Skeletal muscle satellite cell (primary cell): ENCODE measurements at regions not wholly inside any gene's neighbourhood (a gene's known extent, or its start where the extent isn't known, plus 50 kb on each side); places are given as distances from the start of the nearest gene placed in this dataset.
"Not testable (repeated sequence)": the region's sequence is repeated elsewhere in the genome, so short reads cannot be mapped to it uniquely, and the experiment has no call there.

Source experiments
- H3K27me3 ChIP-seq: 2 replicates; pipeline ENCODE4 v1.7.0; 2013; ENCODE audit warnings: low read length; ENCODE audit not compliant: control insufficient read depth, insufficient read depth
- H3K36me3 ChIP-seq: 2 replicates; pipeline ENCODE4 v1.7.0; 2013; ENCODE audit warnings: mild to moderate bottlenecking, control low read depth, low read length; ENCODE audit not compliant: insufficient read depth
- H3K4me1 ChIP-seq: 2 replicates; pipeline ENCODE4 v1.7.0; 2013; ENCODE audit warnings: low read length; ENCODE audit not compliant: control insufficient read depth, insufficient read depth
- H3K4me2 ChIP-seq: 2 replicates; pipeline ENCODE4 v1.7.0; 2013; ENCODE audit warnings: mild to moderate bottlenecking, low read length
- H3K4me3 ChIP-seq: 2 replicates; pipeline ENCODE4 v1.7.0; 2013; ENCODE audit warnings: low read length
- H3K9ac ChIP-seq: 2 replicates; pipeline ENCODE4 v1.7.0; 2013; ENCODE audit warnings: mild to moderate bottlenecking, low read depth, low read length, moderate library complexity
- H3K9me3 ChIP-seq: replicated peaks from 2 replicates; pipeline ENCODE4 v1.7.0; 2013; ENCODE audit warnings: mild to moderate bottlenecking, control low read depth, low read length

- peaks cover 3% of the 10 kb centered on the region for H3K9me3 ChIP-seq
- no peaks in the 10 kb centered on the region for H3K36me3 ChIP-seq
- H3K4me1 ChIP-seq, result no peaks in the 10 kb centered on the region
- no peak overlapping the region for H3K9ac ChIP-seq
- no peaks in the 10 kb centered on the region for H3K27me3 ChIP-seq
- no peak overlapping the region for H3K4me2 ChIP-seq
- no peak overlapping the region for H3K4me3 ChIP-seq
Observed at GRCh38 chr5:174505621-174506020, 218.8 kb upstream of the MSX2 start.

GRCh38 chr5:174510782-174511453, 213.5 kb upstream of the MSX2 start:
- not testable (repeated sequence) for H3K27me3 ChIP-seq, H3K4me1 ChIP-seq, H3K4me2 ChIP-seq, H3K4me3 ChIP-seq, H3K36me3 ChIP-seq, H3K9me3 ChIP-seq, H3K9ac ChIP-seq

- no peaks in the 10 kb centered on the region for H3K36me3 ChIP-seq
- no peak overlapping the region for H3K4me2 ChIP-seq
- no peaks in the 10 kb centered on the region for H3K27me3 ChIP-seq
- no peaks in the 10 kb centered on the region for H3K4me1 ChIP-seq
- H3K9me3 ChIP-seq, result peaks cover 3% of the 10 kb centered on the region
- H3K9ac ChIP-seq, result no peak overlapping the region
- H3K4me3 ChIP-seq, result no peak overlapping the region
Observed at GRCh38 chr5:174511714-174512253, 212.6 kb upstream of the MSX2 start.

- H3K36me3 ChIP-seq, result no peaks in the 10 kb centered on the region
Observed at GRCh38 chr5:174514325-174514724, 210.1 kb upstream of the MSX2 start.

GRCh38 chr5:174514983-174515394, 209.4 kb upstream of the MSX2 start:
- H3K4me2 ChIP-seq, result no peak overlapping the region
- peaks cover 3% of the 10 kb centered on the region for H3K9me3 ChIP-seq
- no peaks in the 10 kb centered on the region for H3K4me1 ChIP-seq
- no peak overlapping the region for H3K4me3 ChIP-seq
- H3K27me3 ChIP-seq, result no peaks in the 10 kb centered on the region
- H3K36me3 ChIP-seq, result no peaks in the 10 kb centered on the region
- no peak overlapping the region for H3K9ac ChIP-seq

More at GRCh38 chr5:174514325-174514724, 210.1 kb upstream of the MSX2 start:
- Histone ChIP-seq H3K4me2 (no peak overlapping the region), H3K4me3 (no peak overlapping the region), H3K27me3 (no peaks in the 10 kb centered on the region), H3K9ac (no peak overlapping the region), H3K9me3 (peaks cover 3% of the 10 kb centered on the region), H3K4me1 (no peaks in the 10 kb centered on the region)

GRCh38 chr5:174516741-174517140, 207.6 kb upstream of the MSX2 start:
- Histone ChIP-seq H3K36me3 (no peaks in the 10 kb centered on the region), H3K4me1 (no peaks in the 10 kb centered on the region), H3K27me3 (no peaks in the 10 kb centered on the region), H3K4me3 (no peak overlapping the region), H3K9me3 (peaks cover 3% of the 10 kb centered on the region), H3K4me2 (no peak overlapping the region), H3K9ac (no peak overlapping the region)

- Histone ChIP-seq H3K4me1 (no peaks in the 10 kb centered on the region), H3K27me3 (no peaks in the 10 kb centered on the region), H3K9ac (no peak overlapping the region), H3K4me3 (no peak overlapping the region), H3K4me2 (no peak overlapping the region), H3K36me3 (no peaks in the 10 kb centered on the region), H3K9me3 (no peaks in the 10 kb centered on the region)
Observed at GRCh38 chr5:174518512-174518911, 205.9 kb upstream of the MSX2 start.

- no peak overlapping the region for H3K4me2 ChIP-seq
- H3K4me3 ChIP-seq, result no peak overlapping the region
- no peaks in the 10 kb centered on the region for H3K27me3 ChIP-seq
- no peaks in the 10 kb centered on the region for H3K4me1 ChIP-seq
- H3K36me3 ChIP-seq, result no peaks in the 10 kb centered on the region
- H3K9me3 ChIP-seq, result no peaks in the 10 kb centered on the region
- H3K9ac ChIP-seq, result no peak overlapping the region
Observed at GRCh38 chr5:174520420-174521396, 203.7 kb upstream of the MSX2 start.

- H3K9ac ChIP-seq, result no peak overlapping the region
- no peak overlapping the region for H3K4me2 ChIP-seq
- no peaks in the 10 kb centered on the region for H3K9me3 ChIP-seq
- no peaks in the 10 kb centered on the region for H3K27me3 ChIP-seq
- H3K4me1 ChIP-seq, result no peaks in the 10 kb centered on the region
- H3K4me3 ChIP-seq, result no peak overlapping the region
- no peaks in the 10 kb centered on the region for H3K36me3 ChIP-seq
Observed at GRCh38 chr5:174521449-174521848, 202.9 kb upstream of the MSX2 start.

- H3K27me3 ChIP-seq, result no peaks in the 10 kb centered on the region
- no peak overlapping the region for H3K4me2 ChIP-seq
- H3K4me3 ChIP-seq, result no peak overlapping the region
- H3K4me1 ChIP-seq, result no peaks in the 10 kb centered on the region
- no peaks in the 10 kb centered on the region for H3K9me3 ChIP-seq
- no peak overlapping the region for H3K9ac ChIP-seq
- H3K36me3 ChIP-seq, result no peaks in the 10 kb centered on the region
Observed at GRCh38 chr5:174522480-174523260, 201.7 kb upstream of the MSX2 start.
